ENCODE measurements at regions not wholly inside any gene's neighbourhood (a gene's known extent, or its start where the extent isn't known, plus 50 kb on each side); places are given as distances from the start of the nearest gene placed in this dataset.

- no peak for DNase-seq (ENCODE audit: low read depth)
These were observed 160.5 kb upstream of the NAV2 start for GRCh38 chr11:19552161-19552560.

DNA sequence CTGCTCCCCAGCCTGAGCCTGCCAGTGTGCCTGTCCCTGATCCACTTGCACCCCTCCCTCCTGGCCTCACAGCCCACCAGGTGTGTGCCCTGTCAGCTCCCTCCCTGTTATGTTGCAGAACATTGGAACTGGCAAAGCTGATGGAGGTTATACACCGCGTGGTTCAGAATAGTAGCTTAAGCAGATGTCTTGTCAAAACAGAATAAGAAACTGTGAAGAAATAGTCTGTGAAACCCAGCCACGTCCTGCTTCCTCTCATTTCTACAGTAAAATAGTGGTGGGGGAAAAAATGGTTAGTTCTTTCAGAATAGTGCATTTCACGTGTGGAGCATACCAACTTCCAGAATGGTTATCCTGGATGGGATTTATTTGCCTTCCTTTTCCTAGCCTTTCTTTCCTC is 161.2 kb upstream of the NAV2 start:
- H3K4me3 ChIP-seq (replicated peaks; ENCODE audit: low read depth, low read length): no peak overlapping the region
- DNase-seq (ENCODE audit: low read depth): no peak
- TF ChIP-seq, protein P1, sequence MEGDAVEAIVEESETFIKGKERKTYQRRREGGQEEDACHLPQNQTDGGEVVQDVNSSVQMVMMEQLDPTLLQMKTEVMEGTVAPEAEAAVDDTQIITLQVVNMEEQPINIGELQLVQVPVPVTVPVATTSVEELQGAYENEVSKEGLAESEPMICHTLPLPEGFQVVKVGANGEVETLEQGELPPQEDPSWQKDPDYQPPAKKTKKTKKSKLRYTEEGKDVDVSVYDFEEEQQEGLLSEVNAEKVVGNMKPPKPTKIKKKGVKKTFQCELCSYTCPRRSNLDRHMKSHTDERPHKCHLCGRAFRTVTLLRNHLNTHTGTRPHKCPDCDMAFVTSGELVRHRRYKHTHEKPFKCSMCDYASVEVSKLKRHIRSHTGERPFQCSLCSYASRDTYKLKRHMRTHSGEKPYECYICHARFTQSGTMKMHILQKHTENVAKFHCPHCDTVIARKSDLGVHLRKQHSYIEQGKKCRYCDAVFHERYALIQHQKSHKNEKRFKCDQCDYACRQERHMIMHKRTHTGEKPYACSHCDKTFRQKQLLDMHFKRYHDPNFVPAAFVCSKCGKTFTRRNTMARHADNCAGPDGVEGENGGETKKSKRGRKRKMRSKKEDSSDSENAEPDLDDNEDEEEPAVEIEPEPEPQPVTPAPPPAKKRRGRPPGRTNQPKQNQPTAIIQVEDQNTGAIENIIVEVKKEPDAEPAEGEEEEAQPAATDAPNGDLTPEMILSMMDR (IDR thresholded peaks at IDR 0.05; ENCODE audit: low read length, missing control alignments): no peak

More at GRCh38 chr11:19552161-19552560, 160.5 kb upstream of the NAV2 start:
- TF ChIP-seq, protein P1 (IDR thresholded peaks at IDR 0.05; ENCODE audit: low read length, missing control alignments): no peak
- no peak overlapping the region for H3K4me3 ChIP-seq (replicated peaks; ENCODE audit: low read depth, low read length)

DNA sequence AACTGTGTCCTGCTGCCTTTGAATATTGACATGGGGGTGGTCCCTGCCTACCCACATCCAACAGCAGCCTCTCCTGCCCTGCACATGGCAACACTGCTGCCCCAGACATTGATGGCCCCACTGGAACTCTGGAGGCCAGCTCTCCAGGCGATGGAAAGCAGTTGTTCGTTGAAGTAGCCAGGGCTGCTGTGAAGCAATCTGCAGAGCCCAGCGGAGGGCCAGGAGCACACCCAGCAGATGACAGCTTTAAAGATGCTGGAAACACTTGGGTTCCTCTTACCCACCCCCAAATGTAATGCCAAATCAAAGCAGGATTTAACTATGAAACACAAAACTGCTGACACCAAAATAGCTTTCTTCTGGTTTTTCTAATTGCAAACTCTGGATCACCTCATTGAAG is 165.6 kb upstream of the NAV2 start:
- no peak for DNase-seq (ENCODE audit: low read depth)
- H3K4me3 ChIP-seq (replicated peaks; ENCODE audit: low read depth, low read length): no peak overlapping the region
- TF ChIP-seq, protein P1 (IDR thresholded peaks at IDR 0.05; ENCODE audit: low read length, missing control alignments): no peak

- TF ChIP-seq, protein P1 (IDR thresholded peaks at IDR 0.05; ENCODE audit: low read length, missing control alignments): no peak
- no peak overlapping the region for H3K4me3 ChIP-seq (replicated peaks; ENCODE audit: low read depth, low read length)
These were observed 166.3 kb upstream of the NAV2 start for GRCh38 chr11:19546325-19546724.

GRCh38 chr11:19541521-19542049 is 171.1 kb upstream of the NAV2 start:
- TF ChIP-seq, protein P1 (IDR thresholded peaks at IDR 0.05; ENCODE audit: low read length, missing control alignments): no peak

More at GRCh38 chr11:19546325-19546724, 166.3 kb upstream of the NAV2 start:
- peak; percentile 19 for DNase-seq (ENCODE audit: low read depth)

DNA sequence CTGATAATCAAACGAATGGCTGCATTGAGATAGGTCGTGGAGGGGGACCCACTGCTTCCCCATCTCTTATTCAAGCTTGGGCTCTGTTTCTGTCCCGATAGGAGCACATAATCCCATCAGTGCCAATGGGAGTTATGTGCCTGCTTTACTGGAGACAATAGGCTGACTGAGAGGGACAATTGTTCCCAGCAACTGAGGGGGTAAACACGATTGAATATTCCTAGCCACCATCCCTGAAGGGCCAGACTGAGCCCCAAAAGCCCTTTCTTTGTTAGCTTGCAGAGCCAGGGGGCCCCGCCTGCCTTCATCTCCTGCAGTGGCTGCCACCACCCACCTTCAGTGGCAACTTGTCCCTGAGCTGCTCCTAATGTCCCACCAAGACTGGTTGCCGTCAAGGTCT is 172.8 kb upstream of the NAV2 start:
- DNase-seq (ENCODE audit: low read depth): no peak
- TF ChIP-seq, protein P1 (IDR thresholded peaks at IDR 0.05; ENCODE audit: low read length, missing control alignments): no peak

More at GRCh38 chr11:19541521-19542049, 171.1 kb upstream of the NAV2 start:
- DNase-seq (ENCODE audit: low read depth): no peak
- H3K4me3 ChIP-seq (replicated peaks; ENCODE audit: low read depth, low read length): no peak overlapping the region

GRCh38 chr11:19537803-19538453 is 174.7 kb upstream of the NAV2 start:
- DNase-seq (ENCODE audit: low read depth): no peak
- TF ChIP-seq, protein P1 (IDR thresholded peaks at IDR 0.05; ENCODE audit: low read length, missing control alignments): no peak
- H3K4me3 ChIP-seq (replicated peaks; ENCODE audit: low read depth, low read length): no peak overlapping the region

More for the DNA sequence above, 172.8 kb upstream of the NAV2 start:
- no peak overlapping the region for H3K4me3 ChIP-seq (replicated peaks; ENCODE audit: low read depth, low read length)
